IMR-90 (cell line): ENCODE measurements at regions not wholly inside any gene's neighbourhood (a gene's known extent, or its start where the extent isn't known, plus 50 kb on each side); places are given as distances from the start of the nearest gene placed in this dataset.

Experiments used
- ATAC-seq: fragments of 200-7000 bp; cut with Tn5 transposase; 2 replicates; pipeline ENCODE4 v1.9.1; 2020; ENCODE audit warnings: low read depth, mild to moderate bottlenecking, moderate library complexity
- BruUV-seq: library from RNA; stranded (reverse); fragments of 400-500 nt; replicated peaks from 2 replicates; lab custom pipeline; 2021; lab: Mats Ljungman, UMichigan
- CTCF ChIA-PET: fragments of 300-600 bp; formaldehyde crosslinking; extraction: SDS; loops from one replicate; lab custom pipeline; 2021; ENCODE audit warnings: antibody characterized with exemption; lab: Yijun Ruan, JAX
- POLR2A ChIA-PET: fragments of 300-600 bp; sonication (Branson Sonifier 250); formaldehyde crosslinking; loops from one replicate; lab custom pipeline; 2022; ENCODE audit warnings: antibody characterized with exemption; ENCODE audit not compliant: unreplicated experiment; lab: Charles Lee
- DNase-seq: peaks from one replicate; pipeline ENCODE4 v3.0.0; 2013
- H2AFZ ChIP-seq: replicated peaks from 2 replicates; pipeline ENCODE3; 2013; ENCODE audit warnings: low read length, mild to moderate bottlenecking; ENCODE audit not compliant: poor library complexity
- H2AK5ac ChIP-seq: 2 replicates; pipeline ENCODE4 v1.6.1; 2013; ENCODE audit warnings: low read depth, low read length, inconsistent platforms
- H2AK9ac ChIP-seq: replicated peaks from 2 replicates; pipeline ENCODE3; 2013; ENCODE audit warnings: mild to moderate bottlenecking, low read depth, low read length, moderate library complexity; ENCODE audit not compliant: poor library complexity
- H2BK120ac ChIP-seq: 2 replicates; pipeline ENCODE4 v1.6.1; 2013; ENCODE audit warnings: low read depth, low read length, inconsistent platforms
- H2BK15ac ChIP-seq: 3 replicates; pipeline ENCODE4 v1.6.1; 2013; ENCODE audit warnings: low read depth, low read length, inconsistent platforms
- H2BK20ac ChIP-seq: 2 replicates; pipeline ENCODE4 v1.6.1; 2013; ENCODE audit warnings: low read depth, mild to moderate bottlenecking, inconsistent platforms, low read length, moderate library complexity
- H2BK5ac ChIP-seq: 2 replicates; pipeline ENCODE4 v1.6.1; 2013; ENCODE audit warnings: mild to moderate bottlenecking, low read depth, low read length, inconsistent platforms; ENCODE audit not compliant: poor library complexity, severe bottlenecking
- H3K14ac ChIP-seq: replicated peaks from 2 replicates; pipeline ENCODE4 v1.6.1; 2013; ENCODE audit warnings: low read depth, low read length, inconsistent platforms
- H3K18ac ChIP-seq: 2 replicates; pipeline ENCODE4 v1.6.1; 2013; ENCODE audit warnings: low read depth, low read length, control low read depth
- H3K23ac ChIP-seq: 2 replicates; pipeline ENCODE4 v1.6.1; 2013; ENCODE audit warnings: low read depth, low read length, inconsistent platforms
- H3K27ac ChIP-seq: 2 replicates; pipeline ENCODE4 v1.5.1; 2013; ENCODE audit warnings: mild to moderate bottlenecking, control low read depth, low read length; ENCODE audit not compliant: insufficient read depth
- H3K27me3 ChIP-seq: 2 replicates; pipeline ENCODE4 v1.6.1; 2013; ENCODE audit warnings: low read length; ENCODE audit not compliant: control insufficient read depth, insufficient read depth
- H3K36me3 ChIP-seq: 2 replicates; pipeline ENCODE4 v1.6.1; 2013; ENCODE audit warnings: low read length, mixed read lengths; ENCODE audit not compliant: control insufficient read depth, insufficient read depth
- H3K4ac ChIP-seq: 2 replicates; pipeline ENCODE4 v1.6.1; 2013; ENCODE audit warnings: low read depth, low read length, inconsistent platforms
- H3K4me1 ChIP-seq: 2 replicates; pipeline ENCODE4 v1.6.1; 2013; ENCODE audit warnings: low read length, mixed read lengths; ENCODE audit not compliant: control insufficient read depth, insufficient read depth
- H3K4me2 ChIP-seq: 2 replicates; pipeline ENCODE4 v1.6.1; 2013; ENCODE audit warnings: low read depth, mild to moderate bottlenecking, control low read depth, low read length, moderate library complexity
- H3K4me3 ChIP-seq: 2 replicates; pipeline ENCODE4 v1.5.1; 2013; ENCODE audit warnings: low read depth, mild to moderate bottlenecking, control low read depth, low read length, moderate library complexity; ENCODE audit not compliant: insufficient read depth
- H3K56ac ChIP-seq: 2 replicates; pipeline ENCODE4 v1.6.1; 2013; ENCODE audit warnings: low read length, inconsistent platforms; ENCODE audit not compliant: insufficient read depth; ENCODE audit errors: extremely low read depth
- H3K79me1 ChIP-seq, 2 experiments: 2 replicates each; pipeline ENCODE4 v1.6.1; 2013; ENCODE audit warnings: low read length in 2 of 2, inconsistent platforms in 1 of 2, low read depth in 1 of 2
- H3K9ac ChIP-seq: 2 replicates; pipeline ENCODE4 v1.6.1; 2013; ENCODE audit warnings: low read depth, low read length, control low read depth
- H3K9me1 ChIP-seq: 2 replicates; pipeline ENCODE4 v1.6.1; 2013; ENCODE audit warnings: low read length, inconsistent platforms; ENCODE audit not compliant: insufficient read depth
- H3K9me3 ChIP-seq: 2 replicates; pipeline ENCODE4 v1.6.1; 2013; ENCODE audit warnings: low read length; ENCODE audit not compliant: control insufficient read depth, insufficient read depth
- H4K20me1 ChIP-seq: 2 replicates; pipeline ENCODE4 v1.6.1; 2013; ENCODE audit warnings: low read length, inconsistent platforms; ENCODE audit not compliant: insufficient read depth
- H4K5ac ChIP-seq: 2 replicates; pipeline ENCODE4 v1.6.1; 2013; ENCODE audit warnings: mild to moderate bottlenecking, low read depth, low read length, control low read depth
- H4K8ac ChIP-seq, 2 experiments: 2 replicates each; pipeline ENCODE4 v1.6.1; 2013; ENCODE audit warnings: low read depth in 2 of 2, low read length in 2 of 2, control low read depth in 1 of 2, inconsistent platforms in 1 of 2
- H4K91ac ChIP-seq: 2 replicates; pipeline ENCODE4 v1.6.1; 2013; ENCODE audit warnings: low read depth, low read length, inconsistent platforms; ENCODE audit not compliant: insufficient read depth
- BHLHE40 ChIP-seq: fragments of 150-350 bp; IDR thresholded peaks from 2 replicates; pipeline ENCODE4 v1.6.1; 2016; ENCODE audit warnings: mild to moderate bottlenecking, low read depth, low read length
- CEBPB ChIP-seq: IDR thresholded peaks from 2 replicates; pipeline ENCODE4 v1.6.1; 2012; ENCODE audit warnings: low read depth, low read length, improper control_type of control experiment
- CHD1 ChIP-seq: IDR thresholded peaks from 2 replicates; pipeline ENCODE4 v1.6.1; 2012; ENCODE audit warnings: low read depth, low read length, improper control_type of control experiment
- CTCF ChIP-seq: conservative IDR thresholded peaks from 2 replicates; pipeline ENCODE4 v1.5.1; 2012; ENCODE audit warnings: mild to moderate bottlenecking, low read depth, low read length, improper control_type of control experiment
- ELK1 ChIP-seq: fragments of 150-350 bp; IDR thresholded peaks from 2 replicates; pipeline ENCODE4 v1.6.1; 2016; ENCODE audit warnings: low read depth, mild to moderate bottlenecking, low read length, moderate library complexity, borderline replicate concordance
- FOS ChIP-seq: fragments of 150-350 bp; IDR thresholded peaks from 2 replicates; pipeline ENCODE4 v1.6.1; 2016; ENCODE audit warnings: low read depth, low read length
- MAFK ChIP-seq: IDR thresholded peaks from 2 replicates; pipeline ENCODE4 v1.6.1; 2012; ENCODE audit warnings: low read depth, low read length, improper control_type of control experiment
- MAZ ChIP-seq: IDR thresholded peaks from 2 replicates; pipeline ENCODE4 v1.6.1; 2012; ENCODE audit warnings: low read depth, mild to moderate bottlenecking, low read length, improper control_type of control experiment, moderate library complexity, borderline replicate concordance
- MXI1 ChIP-seq: IDR thresholded peaks from 2 replicates; pipeline ENCODE4 v1.6.1; 2012; ENCODE audit warnings: low read depth, mild to moderate bottlenecking, low read length, moderate library complexity, borderline replicate concordance
- NFE2L2 ChIP-seq: fragments of 150-350 bp; IDR thresholded peaks from 2 replicates; pipeline ENCODE4 v1.6.1; 2016; ENCODE audit warnings: low read depth, mild to moderate bottlenecking, low read length
- POLR2A ChIP-seq: IDR thresholded peaks from 2 replicates; pipeline ENCODE4 v1.6.1; 2012; ENCODE audit warnings: mild to moderate bottlenecking, low read depth, low read length
- RAD21 ChIP-seq: IDR thresholded peaks from 2 replicates; pipeline ENCODE4 v1.6.1; 2012; ENCODE audit warnings: low read length, improper control_type of control experiment
- RCOR1 ChIP-seq: IDR thresholded peaks from 2 replicates; pipeline ENCODE4 v1.6.1; 2012; ENCODE audit warnings: mild to moderate bottlenecking, low read length, improper control_type of control experiment; ENCODE audit not compliant: insufficient replicate concordance
- RFX5 ChIP-seq: IDR thresholded peaks from 2 replicates; pipeline ENCODE4 v1.8.0; 2012; ENCODE audit warnings: low read depth, mild to moderate bottlenecking, low read length, moderate library complexity
- SMC3 ChIP-seq: fragments of 150-350 bp; IDR thresholded peaks from 2 replicates; pipeline ENCODE4 v1.6.1; 2016; ENCODE audit warnings: low read depth, mild to moderate bottlenecking, antibody characterized with exemption, low read length, moderate library complexity
- USF2 ChIP-seq: fragments of 150-350 bp; IDR thresholded peaks from 2 replicates; pipeline ENCODE4 v1.6.1; 2017; ENCODE audit warnings: mild to moderate bottlenecking, antibody characterized with exemption, low read length, low read depth
- WGBS, 2 experiments: methylation state at CpG; one replicate each; pipeline versions ENCODE4 v1.1.5 to v1.1.7; 2013; ENCODE audit warnings: missing lambda C conversion rate in 2 of 2; ENCODE audit not compliant: insufficient read length in 1 of 2; ENCODE audit errors: extremely low coverage in 2 of 2; 5-methylcytosine and 5-hydroxymethylcytosine counted together
- dilution Hi-C: fragments of 300-500 bp; cut with HindIII; formaldehyde crosslinking; loops from one replicate; pipeline ENCODE4 v1.14.3; 2018; ENCODE audit warnings: low sequenced_read_pairs; ENCODE audit not compliant: unreplicated experiment
- in situ Hi-C: fragments of 300-500 bp; cut with MboI; formaldehyde crosslinking; loops from 3 replicates; pipeline ENCODE4 v1.14.3; 2019; ENCODE audit warnings: low sequenced_read_pairs, inconsistent platforms, mixed read lengths
- intact Hi-C: fragments of 100-400 bp; cut with micrococcal nuclease; formaldehyde crosslinking; loops from 2 replicates; pipeline ENCODE4 v1.10.0; 2022

- Histone ChIP-seq H3K9me3 (peaks cover 10% of the 10 kb centered on the region), H3K23ac (no peak overlapping the region), H2AK9ac (no peak overlapping the region), H3K4me2 (no peak overlapping the region), H4K91ac (no peak overlapping the region), H3K4ac (no peak overlapping the region), H2AK5ac (no peak overlapping the region), H2BK120ac (no peak overlapping the region), H3K9ac (no peak overlapping the region), H2BK5ac (no peak overlapping the region), H2BK15ac (no peak overlapping the region), H3K56ac (no peak overlapping the region), H4K20me1 (no peaks in the 10 kb centered on the region), H3K36me3 (no peaks in the 10 kb centered on the region), H3K27me3 (no peaks in the 10 kb centered on the region), H2BK20ac (no peak overlapping the region), H3K14ac (no peak overlapping the region), H4K8ac (no peak overlapping the region), H3K27ac (no peak overlapping the region), H3K18ac (no peak overlapping the region), H3K4me3 (no peak overlapping the region), H2AFZ (no peak overlapping the region), H3K9me1 (no peaks in the 10 kb centered on the region), H3K79me1 (no peaks in the 10 kb centered on the region), H4K5ac (no peak overlapping the region), H3K4me1 (no peaks in the 10 kb centered on the region)
- CTCF ChIA-PET = no interaction called here
- BruUV-seq = no TSS peak
- TF ChIP-seq BHLHE40 (no peak), NFE2L2 (no peak), CHD1 (no peak), SMC3 (no peak), RFX5 (no peak), CTCF (no peak), POLR2A (no peak), MXI1 (no peak), FOS (no peak), RCOR1 (no peak), ELK1 (no peak), MAZ (no peak), MAFK (no peak), CEBPB (no peak), RAD21 (no peak), USF2 (no peak)
- dilution Hi-C loops (no loop called here), in situ Hi-C loops (no loop called here), intact Hi-C loops (no loop called here)
- POLR2A ChIA-PET = no interaction called here
- ATAC-seq (no peak), DNase-seq (no peak)
- WGBS, 2 experiments = no CpG with 5 or more reads among the region's 4 CpGs
Observed at GRCh38 chr2:103961862-103962261, 892.1 kb upstream of the POU3F3 start.
